ENCODE measurements at regions not wholly inside any gene's neighbourhood (a gene's known extent, or its start where the extent isn't known, plus 50 kb on each side); places are given as distances from the start of the nearest gene placed in this dataset.

GRCh38 chrX:127317159-127317558 is 497.6 kb downstream of the PRR32 start:
- Histone ChIP-seq H3K27ac (no peak overlapping the region), H3K36me3 (no peaks in the 10 kb centered on the region), H3K4me1 (ENCODE audit: low read depth) (no peaks in the 10 kb centered on the region), H3K4me3 (no peak overlapping the region), H3K9me3 (ENCODE audit: low read depth) (no peaks in the 10 kb centered on the region), H3K27me3 (no peaks in the 10 kb centered on the region)
- no peak for TF ChIP-seq CTCF (IDR thresholded peaks at IDR 0.05; ENCODE audit: low read depth, low read length)
- no peak for DNase-seq (ENCODE audit: low read depth in 1 of 2, low spot score in 1 of 2)

DNA sequence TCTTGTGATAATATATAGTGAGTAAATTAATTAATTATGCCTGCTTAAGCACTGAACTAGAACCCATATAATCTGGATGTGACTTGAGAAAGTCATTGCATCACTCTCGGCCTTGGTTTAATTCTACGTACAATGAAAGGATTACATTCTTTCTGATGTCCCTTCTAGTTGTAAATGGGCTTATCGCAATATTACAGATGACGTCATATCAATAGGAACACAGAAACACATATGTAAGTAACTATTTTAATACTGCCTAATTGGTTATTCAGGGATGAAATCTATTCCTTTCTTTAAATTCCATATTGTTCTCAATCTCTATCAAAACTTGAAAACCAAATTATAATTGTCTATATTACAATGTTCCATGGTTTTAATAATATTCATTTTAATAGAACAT is 504.6 kb downstream of the PRR32 start:
- DNase-seq (ENCODE audit: low read depth in 1 of 2, low spot score in 1 of 2) = no peak
- no peak overlapping the region for H3K4me3 ChIP-seq
- no peak for TF ChIP-seq CTCF (IDR thresholded peaks at IDR 0.05; ENCODE audit: low read depth, low read length)

More for the DNA sequence above, 504.6 kb downstream of the PRR32 start:
- H3K27me3 ChIP-seq = no peaks in the 10 kb centered on the region
- H3K9me3 ChIP-seq (ENCODE audit: low read depth) = peaks cover under 1% of the 10 kb centered on the region
- H3K4me1 ChIP-seq (ENCODE audit: low read depth) = no peaks in the 10 kb centered on the region
- H3K36me3 ChIP-seq = no peaks in the 10 kb centered on the region
- no peak overlapping the region for H3K27ac ChIP-seq

All from cardiac muscle cell (in vitro differentiated cells and primary cell).